Smooth muscle cell (in vitro differentiated cells): ENCODE measurements at regions not wholly inside any gene's neighbourhood (a gene's known extent, or its start where the extent isn't known, plus 50 kb on each side); places are given as distances from the start of the nearest gene placed in this dataset.

Experiments used
- DNase-seq: peaks from one replicate; lab custom pipeline; 2025; ENCODE audit not compliant: unreplicated experiment; lab: John Stamatoyannopoulos, UW
- H2AFZ ChIP-seq: fragments of 200-600 bp; sonication (generic); 2 replicates; pipeline ENCODE4 v1.6.0; 2016; ENCODE audit warnings: antibody characterized with exemption, low read depth, mild to moderate bottlenecking
- H3F3A ChIP-seq: fragments of 200-600 bp; sonication (generic); 2 replicates; pipeline ENCODE4 v1.6.0; 2017; ENCODE audit warnings: antibody characterized with exemption, low read depth
- H3K27ac ChIP-seq: fragments of 200-600 bp; sonication (generic); 2 replicates; pipeline ENCODE4 v1.5.1; 2016; ENCODE audit warnings: low read depth, mild to moderate bottlenecking
- H3K27me3 ChIP-seq: fragments of 200-600 bp; sonication (generic); 2 replicates; pipeline ENCODE4 v1.6.1; 2016; ENCODE audit warnings: low read depth, mild to moderate bottlenecking
- H3K36me3 ChIP-seq: fragments of 200-600 bp; sonication (generic); 2 replicates; pipeline ENCODE4 v1.5.1; 2016; ENCODE audit warnings: low read depth
- H3K4me1 ChIP-seq: fragments of 200-600 bp; sonication (generic); 2 replicates; pipeline ENCODE4 v1.5.1; 2016; ENCODE audit warnings: low read depth
- H3K4me2 ChIP-seq: fragments of 200-600 bp; sonication (generic); 2 replicates; pipeline ENCODE4 v1.6.0; 2016; ENCODE audit warnings: mild to moderate bottlenecking
- H3K4me3 ChIP-seq: fragments of 200-600 bp; sonication (generic); 2 replicates; pipeline ENCODE4 v1.5.1; 2016; ENCODE audit warnings: mild to moderate bottlenecking
- H3K79me2 ChIP-seq: fragments of 200-600 bp; sonication (generic); 2 replicates; pipeline ENCODE4 v1.6.0; 2016; ENCODE audit warnings: low read depth, mild to moderate bottlenecking
- H3K9ac ChIP-seq: fragments of 200-600 bp; sonication (generic); 2 replicates; pipeline ENCODE4 v1.6.0; 2016; ENCODE audit warnings: low read depth
- H3K9me3 ChIP-seq: fragments of 200-600 bp; sonication (generic); replicated peaks from 2 replicates; pipeline ENCODE4 v1.5.1; 2016; ENCODE audit warnings: low read depth
- H4K20me1 ChIP-seq: fragments of 200-600 bp; sonication (generic); 2 replicates; pipeline ENCODE4 v1.6.0; 2016; ENCODE audit warnings: low read depth
- CTCF ChIP-seq: fragments of 200-600 bp; sonication (generic); IDR thresholded peaks from 2 replicates; pipeline ENCODE4 v1.5.1; 2017; ENCODE audit warnings: borderline replicate concordance, mild to moderate bottlenecking, antibody characterized with exemption; ENCODE audit not compliant: insufficient read depth, poor library complexity, severe bottlenecking
- WGBS: methylation state at CpG from one replicate; pipeline ENCODE4 v1.1.7; 2016; ENCODE audit warnings: low lambda C conversion rate; 5-methylcytosine and 5-hydroxymethylcytosine counted together

- H4K20me1 ChIP-seq, result no peaks in the 10 kb centered on the region
Measured at GRCh38 chr14:87109271-87109670, 883.7 kb downstream of the GALC start.

GRCh38 chr14:87108726-87109125, 884.3 kb downstream of the GALC start:
- no peaks in the 10 kb centered on the region for H3K27me3 ChIP-seq
- no peaks in the 10 kb centered on the region for H3F3A ChIP-seq
- DNase-seq, result no peak
- H3K36me3 ChIP-seq, result no peaks in the 10 kb centered on the region
- no peak overlapping the region for H3K27ac ChIP-seq
- no peak overlapping the region for H3K4me3 ChIP-seq
- H4K20me1 ChIP-seq, result no peaks in the 10 kb centered on the region
- peak overlapping the region; percentile 21 for H3K4me2 ChIP-seq
- 61% methylated on average over 3 of the region's 3 CpGs for WGBS
- no peak overlapping the region for H2AFZ ChIP-seq
- H3K79me2 ChIP-seq, result no peaks in the 10 kb centered on the region
- no peak overlapping the region for H3K9ac ChIP-seq
- no peaks in the 10 kb centered on the region for H3K9me3 ChIP-seq
- H3K4me1 ChIP-seq, result no peaks in the 10 kb centered on the region
- TF ChIP-seq CTCF, result no peak

More at GRCh38 chr14:87109271-87109670, 883.7 kb downstream of the GALC start:
- no peak for TF ChIP-seq CTCF
- Histone ChIP-seq H3K27ac (no peak overlapping the region), H3K4me1 (no peaks in the 10 kb centered on the region), H3K79me2 (no peaks in the 10 kb centered on the region), H3K9me3 (no peaks in the 10 kb centered on the region), H3K36me3 (no peaks in the 10 kb centered on the region), H3K4me2 (no peak overlapping the region), H3K4me3 (no peak overlapping the region), H3K27me3 (no peaks in the 10 kb centered on the region), H2AFZ (no peak overlapping the region), H3F3A (no peaks in the 10 kb centered on the region), H3K9ac (no peak overlapping the region)
- 93% methylated on average over 3 of the region's 3 CpGs for WGBS
- no peak for DNase-seq

- Histone ChIP-seq H3K4me3 (no peak overlapping the region), H3K36me3 (no peaks in the 10 kb centered on the region), H2AFZ (no peak overlapping the region), H3K9me3 (no peaks in the 10 kb centered on the region), H3K9ac (no peak overlapping the region), H3K27me3 (no peaks in the 10 kb centered on the region), H4K20me1 (no peaks in the 10 kb centered on the region), H3K4me2 (no peak overlapping the region), H3K27ac (no peak overlapping the region), H3F3A (no peaks in the 10 kb centered on the region), H3K4me1 (no peaks in the 10 kb centered on the region), H3K79me2 (no peaks in the 10 kb centered on the region)
- TF ChIP-seq CTCF, result no peak
- WGBS, result 74% methylated on average over 3 of the region's 3 CpGs
- no peak for DNase-seq
Measured at GRCh38 chr14:87102811-87103378, 890.1 kb downstream of the GALC start.

GRCh38 chr14:87097015-87097414, 896.0 kb downstream of the GALC start:
- H4K20me1 ChIP-seq, result no peaks in the 10 kb centered on the region
- 78% methylated on average over 2 of the region's 2 CpGs for WGBS
- no peaks in the 10 kb centered on the region for H3K36me3 ChIP-seq

More at GRCh38 chr14:87097015-87097414, 896.0 kb downstream of the GALC start:
- H3K9ac ChIP-seq, result no peak overlapping the region
- no peak for DNase-seq
- H3K27ac ChIP-seq, result no peak overlapping the region
- TF ChIP-seq CTCF, result no peak
- no peak overlapping the region for H2AFZ ChIP-seq
- H3K4me2 ChIP-seq, result no peak overlapping the region
- no peaks in the 10 kb centered on the region for H3F3A ChIP-seq
- no peaks in the 10 kb centered on the region for H3K27me3 ChIP-seq
- H3K4me3 ChIP-seq, result no peak overlapping the region
- no peaks in the 10 kb centered on the region for H3K9me3 ChIP-seq
- H3K4me1 ChIP-seq, result no peaks in the 10 kb centered on the region
- H3K79me2 ChIP-seq, result no peaks in the 10 kb centered on the region
